Tibial artery (tissue), 4 donors: ENCODE measurements at regions not wholly inside any gene's neighbourhood (a gene's known extent, or its start where the extent isn't known, plus 50 kb on each side); places are given as distances from the start of the nearest gene placed in this dataset.
"Not testable (repeated sequence)": the region's sequence is repeated elsewhere in the genome, so short reads cannot be mapped to it uniquely, and the experiment has no call there.

Experiments
- DNase-seq, 2 donors: peaks; one replicate each; pipeline ENCODE4 v3.0.0-alpha.2; 2019
- H3K27ac ChIP-seq, 2 donors: fragments of 200-600 bp; sonication (generic) in 1 of 2; 1 replicate in 1 of 2; 2 replicates in 1 of 2; pipeline ENCODE4 v1.5.1; 2018 to 2019; ENCODE audit warnings: mild to moderate bottlenecking in 1 of 2
- H3K27me3 ChIP-seq, 2 donors: fragments of 200-600 bp; sonication (generic) in 1 of 2; one replicate each; pipeline versions ENCODE4 v1.5.1 to v1.6.0; 2016 to 2019
- H3K36me3 ChIP-seq, 3 donors: fragments of 200-600 bp; sonication (generic) in 2 of 3; one replicate each; pipeline ENCODE4 v1.5.1; 2016 to 2019; ENCODE audit warnings: mild to moderate bottlenecking in 2 of 3
- H3K4me1 ChIP-seq, 4 donors: fragments of 200-600 bp; sonication (generic) in 2 of 4; 1 replicate in 3 of 4; 2 replicates in 1 of 4; pipeline ENCODE4 v1.5.1; 2016 to 2019
- H3K4me3 ChIP-seq, 2 donors: fragments of 200-600 bp; sonication (generic) in 1 of 2; 1 replicate in 1 of 2; 2 replicates in 1 of 2; pipeline ENCODE4 v1.5.1; 2018 to 2019; ENCODE audit warnings: mild to moderate bottlenecking in 2 of 2
- H3K9me3 ChIP-seq, 3 donors: fragments of 200-600 bp; sonication (generic) in 1 of 3; one replicate each; pipeline ENCODE4 v1.5.1; 2016 to 2019
- CTCF ChIP-seq, 2 experiments: fragments of 200-600 bp in 1 of 2; fragments of 450-650 bp in 1 of 2; IDR thresholded peaks; one replicate each; pipeline ENCODE4 v1.5.1; 2017 to 2019; ENCODE audit warnings: antibody characterized with exemption in 2 of 2, mild to moderate bottlenecking in 1 of 2, moderate library complexity in 1 of 2
- intact Hi-C: fragments of 100-400 bp; cut with DNase I; formaldehyde crosslinking; loops from one replicate; pipeline ENCODE4 v1.15.0; 2023; ENCODE audit warnings: low total_unique reads

GRCh38 chr13:25017808-25018728 lies 77.9 kb upstream of the PABPC3 start:
- DNase-seq, H3K36me3 ChIP-seq, H3K27ac ChIP-seq, intact Hi-C loops, H3K9me3 ChIP-seq: not testable (repeated sequence)
- Histone ChIP-seq H3K4me3 (peak overlapping the region in 1 of 2 donors; percentile 42), H3K27me3 (peaks cover 0 to 31% of the 10 kb centered on the region in 2 donors), H3K4me1 (peaks cover 0 to 13% (median 9%) of the 10 kb centered on the region in 4 donors)

- no peaks in the 10 kb centered on the region for H3K36me3 ChIP-seq
- H3K27me3 ChIP-seq, result peaks cover 0 to 31% of the 10 kb centered on the region in 2 donors
- H3K4me3 ChIP-seq, result peak overlapping the region in 1 of 2 donors; percentile 42
- H3K27ac ChIP-seq, result no peak overlapping the region
- intact Hi-C loops, result no loop called here
- DNase-seq, result no peak
- no peak for TF ChIP-seq CTCF (IDR thresholded peaks at IDR 0.05)
- H3K9me3 ChIP-seq, result no peaks in the 10 kb centered on the region
- peaks cover 0 to 13% (median 9%) of the 10 kb centered on the region in 4 donors for H3K4me1 ChIP-seq
Observed at GRCh38 chr13:25018729-25019115, 77.2 kb upstream of the PABPC3 start.

GRCh38 chr13:25019741-25020140 lies 76.2 kb upstream of the PABPC3 start:
- H3K27me3 ChIP-seq, result peaks cover 0 to 31% of the 10 kb centered on the region in 2 donors
- H3K4me3 ChIP-seq, H3K36me3 ChIP-seq, H3K9me3 ChIP-seq, DNase-seq, intact Hi-C loops, H3K27ac ChIP-seq: not testable (repeated sequence)
- peaks cover 0 to 13% (median 9%) of the 10 kb centered on the region in 4 donors for H3K4me1 ChIP-seq

GRCh38 chr13:25024175-25024574 lies 71.8 kb upstream of the PABPC3 start:
- no peak overlapping the region for H3K4me3 ChIP-seq
- no peaks in the 10 kb centered on the region for H3K36me3 ChIP-seq
- no peaks in the 10 kb centered on the region for H3K4me1 ChIP-seq
- H3K9me3 ChIP-seq, result no peaks in the 10 kb centered on the region
- no peak for TF ChIP-seq CTCF (IDR thresholded peaks at IDR 0.05)
- no peak overlapping the region for H3K27ac ChIP-seq
- intact Hi-C loops, result no loop called here
- DNase-seq, result no peak
- H3K27me3 ChIP-seq, result peaks cover 0 to 9% of the 10 kb centered on the region in 2 donors

- Histone ChIP-seq H3K4me1 (no peaks in the 10 kb centered on the region), H3K27ac (no peak overlapping the region), H3K27me3 (peaks cover 0 to 11% of the 10 kb centered on the region in 2 donors), H3K36me3 (no peaks in the 10 kb centered on the region), H3K9me3 (no peaks in the 10 kb centered on the region), H3K4me3 (no peak overlapping the region)
- intact Hi-C loops, result no loop called here
- TF ChIP-seq CTCF (IDR thresholded peaks at IDR 0.05), result no peak
- DNase-seq, result no peak
Observed at GRCh38 chr13:25032160-25032559, 63.8 kb upstream of the PABPC3 start.

GRCh38 chr13:25034173-25034572 lies 61.8 kb upstream of the PABPC3 start:
- H3K27me3 ChIP-seq, result peaks cover 0 to 13% of the 10 kb centered on the region in 2 donors
- intact Hi-C loops, result no loop called here
- no peak for DNase-seq
- no peak overlapping the region for H3K4me3 ChIP-seq
- no peaks in the 10 kb centered on the region for H3K36me3 ChIP-seq
- H3K9me3 ChIP-seq, result no peaks in the 10 kb centered on the region
- no peaks in the 10 kb centered on the region for H3K4me1 ChIP-seq
- no peak overlapping the region for H3K27ac ChIP-seq
- no peak for TF ChIP-seq CTCF (IDR thresholded peaks at IDR 0.05)
